IPS-15b (cell line): ENCODE measurements at regions not wholly inside any gene's neighbourhood (a gene's known extent, or its start where the extent isn't known, plus 50 kb on each side); places are given as distances from the start of the nearest gene placed in this dataset.
"Not testable (repeated sequence)": the region's sequence is repeated elsewhere in the genome, so short reads cannot be mapped to it uniquely, and the experiment has no call there.

Source experiments
- H3K27me3 ChIP-seq: one replicate; pipeline ENCODE4 v1.6.1; 2013; ENCODE audit warnings: low read length; ENCODE audit not compliant: control insufficient read depth, insufficient read depth
- H3K36me3 ChIP-seq: one replicate; pipeline ENCODE4 v1.6.1; 2013; ENCODE audit warnings: low read length; ENCODE audit not compliant: control insufficient read depth, insufficient read depth
- H3K4me1 ChIP-seq: one replicate; pipeline ENCODE4 v1.6.1; 2013; ENCODE audit warnings: mild to moderate bottlenecking, low read length; ENCODE audit not compliant: control insufficient read depth, insufficient read depth
- H3K4me3 ChIP-seq: one replicate; pipeline ENCODE4 v1.5.1; 2013; ENCODE audit warnings: low read depth, low read length
- H3K9ac ChIP-seq: one replicate; pipeline ENCODE4 v1.6.1; 2013; ENCODE audit warnings: low read depth, mild to moderate bottlenecking, low read length
- H3K9me3 ChIP-seq: one replicate; pipeline ENCODE4 v1.6.1; 2013; ENCODE audit warnings: mild to moderate bottlenecking, low read length; ENCODE audit not compliant: control insufficient read depth, insufficient read depth

GRCh38 chr3:178342111-178342510, 194.1 kb upstream of the KCNMB2 start:
- H3K36me3 ChIP-seq: no peaks in the 10 kb centered on the region
- H3K4me3 ChIP-seq: no peak overlapping the region
- no peaks in the 10 kb centered on the region for H3K9me3 ChIP-seq
- no peaks in the 10 kb centered on the region for H3K27me3 ChIP-seq
- H3K9ac ChIP-seq: no peak overlapping the region
- no peaks in the 10 kb centered on the region for H3K4me1 ChIP-seq

DNA sequence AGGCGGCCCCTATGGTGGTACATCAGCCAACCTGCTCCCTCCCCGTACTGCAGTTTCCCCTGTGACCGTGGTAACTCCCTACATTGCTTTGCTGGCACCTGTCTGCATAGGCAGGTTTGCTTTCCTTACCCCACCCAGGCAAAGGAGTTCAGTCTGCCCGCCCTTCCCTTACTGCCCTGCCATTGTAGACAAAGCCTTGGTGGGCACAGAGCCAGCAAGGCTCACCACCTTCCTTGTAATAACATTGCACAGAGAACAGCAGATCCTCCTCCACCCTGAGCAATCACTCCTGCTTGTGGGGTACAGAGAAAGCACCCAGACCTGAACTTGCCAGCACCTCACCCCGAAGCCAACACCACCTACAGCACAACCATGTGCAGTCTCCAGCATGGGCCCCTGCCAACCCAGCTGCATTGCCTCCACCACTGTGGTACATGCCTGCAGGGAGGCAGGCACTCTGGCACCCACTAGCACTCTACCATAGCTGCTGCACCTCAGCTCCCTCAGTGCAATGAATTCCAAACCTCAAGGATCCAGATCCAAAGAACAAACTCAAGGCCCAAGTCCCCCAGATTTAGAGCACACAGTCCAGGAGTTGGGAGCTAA, 192.7 kb upstream of the KCNMB2 start:
- Histone ChIP-seq H3K27me3 (no peaks in the 10 kb centered on the region), H3K4me3 (no peak overlapping the region), H3K4me1 (no peaks in the 10 kb centered on the region), H3K9me3 (no peaks in the 10 kb centered on the region), H3K36me3 (no peaks in the 10 kb centered on the region), H3K9ac (no peak overlapping the region)

DNA sequence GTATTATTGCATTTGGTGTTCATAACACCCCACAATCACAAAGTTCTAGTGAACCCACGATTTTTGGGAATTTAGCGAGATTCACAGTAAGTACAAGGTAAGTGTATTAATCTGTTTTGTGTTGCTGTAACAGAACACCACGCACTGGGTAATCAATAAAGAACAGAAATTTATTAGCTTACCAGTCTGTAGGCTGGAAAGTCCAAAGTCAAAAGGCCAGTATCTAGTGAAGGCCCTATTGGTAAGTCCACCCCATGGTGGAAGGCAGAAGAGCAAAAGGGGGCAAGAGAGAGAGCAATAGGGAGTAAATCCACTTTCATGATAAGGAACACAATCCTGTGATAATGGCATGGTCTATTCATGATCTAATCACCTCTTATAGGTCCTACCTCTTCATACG, 190.3 kb upstream of the KCNMB2 start:
- Histone ChIP-seq H3K9ac (no peak overlapping the region), H3K4me1 (no peaks in the 10 kb centered on the region), H3K36me3 (no peaks in the 10 kb centered on the region), H3K27me3 (no peaks in the 10 kb centered on the region), H3K4me3 (no peak overlapping the region), H3K9me3 (no peaks in the 10 kb centered on the region)

DNA sequence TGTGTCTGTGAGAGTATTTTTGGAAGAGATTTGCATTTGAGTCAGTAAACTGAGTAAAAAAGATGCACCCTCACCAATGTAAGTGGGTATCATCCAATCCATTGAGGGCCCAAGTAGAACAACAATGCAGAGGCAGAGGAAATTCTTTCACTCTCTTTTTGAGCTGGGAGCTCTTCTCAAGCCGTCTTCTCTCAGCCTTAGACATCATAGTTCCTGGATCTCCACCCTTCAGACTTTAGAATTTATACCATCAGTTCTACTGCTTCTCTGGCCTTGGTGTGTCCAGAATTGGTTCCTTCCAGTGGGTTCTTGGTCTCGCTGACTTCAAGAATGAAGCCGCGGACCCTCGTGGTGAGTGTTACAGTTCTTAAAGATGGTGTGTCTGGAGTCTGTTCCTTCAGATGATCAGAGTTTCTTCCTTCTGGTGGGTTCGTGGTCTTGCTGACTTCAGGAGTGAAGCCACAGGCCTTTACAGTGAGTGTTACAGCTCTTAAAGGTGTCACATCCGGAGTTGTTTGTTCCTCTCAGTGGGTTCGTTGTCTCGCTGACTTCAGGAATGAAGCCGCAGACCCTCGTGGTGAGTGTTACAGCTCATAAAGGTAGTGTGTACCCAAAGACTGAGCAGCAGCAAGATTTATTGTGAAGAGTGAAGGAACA, 187.5 kb upstream of the KCNMB2 start:
- not testable (repeated sequence) for H3K27me3 ChIP-seq, H3K4me3 ChIP-seq, H3K4me1 ChIP-seq, H3K36me3 ChIP-seq, H3K9ac ChIP-seq, H3K9me3 ChIP-seq

GRCh38 chr3:178349218-178349596, 187.0 kb upstream of the KCNMB2 start:
- H3K9me3 ChIP-seq, H3K27me3 ChIP-seq, H3K36me3 ChIP-seq, H3K4me3 ChIP-seq, H3K9ac ChIP-seq, H3K4me1 ChIP-seq: not testable (repeated sequence)

- H3K4me3 ChIP-seq: no peak overlapping the region
- H3K27me3 ChIP-seq: no peaks in the 10 kb centered on the region
- no peaks in the 10 kb centered on the region for H3K4me1 ChIP-seq
Observed at GRCh38 chr3:178350763-178351162, 185.5 kb upstream of the KCNMB2 start.

GRCh38 chr3:178352326-178353005, 183.8 kb upstream of the KCNMB2 start:
- no peak overlapping the region for H3K4me3 ChIP-seq
- H3K4me1 ChIP-seq: no peaks in the 10 kb centered on the region
- H3K9me3 ChIP-seq: no peaks in the 10 kb centered on the region
- H3K27me3 ChIP-seq: no peaks in the 10 kb centered on the region
- no peak overlapping the region for H3K9ac ChIP-seq
- H3K36me3 ChIP-seq: no peaks in the 10 kb centered on the region

More at GRCh38 chr3:178350763-178351162, 185.5 kb upstream of the KCNMB2 start:
- no peak overlapping the region for H3K9ac ChIP-seq
- no peaks in the 10 kb centered on the region for H3K9me3 ChIP-seq
- H3K36me3 ChIP-seq: no peaks in the 10 kb centered on the region

GRCh38 chr3:178353006-178353694, 183.1 kb upstream of the KCNMB2 start:
- Histone ChIP-seq H3K27me3 (no peaks in the 10 kb centered on the region), H3K9me3 (no peaks in the 10 kb centered on the region), H3K36me3 (no peaks in the 10 kb centered on the region), H3K4me3 (no peak overlapping the region), H3K9ac (no peak overlapping the region), H3K4me1 (no peaks in the 10 kb centered on the region)

DNA sequence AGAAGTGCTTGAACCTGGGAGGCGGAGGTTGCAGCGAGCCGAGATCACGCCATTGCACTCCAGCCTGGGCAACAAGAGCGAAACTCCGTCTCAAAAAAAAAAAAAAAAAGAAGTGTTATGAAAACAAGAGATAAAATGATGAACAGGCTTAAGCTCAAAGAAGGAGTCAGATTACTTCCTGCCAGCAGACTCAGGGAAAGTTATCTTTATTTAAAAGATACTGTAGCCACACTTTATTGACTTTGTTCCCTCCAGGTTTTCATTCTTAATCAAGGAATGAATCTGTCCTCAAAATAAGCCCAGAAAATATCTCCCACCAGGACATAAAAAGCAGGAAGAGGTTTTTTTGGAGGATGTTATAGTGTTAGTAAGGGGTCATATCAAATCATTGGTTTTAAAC, 176.5 kb upstream of the KCNMB2 start:
- no peaks in the 10 kb centered on the region for H3K4me1 ChIP-seq
- no peaks in the 10 kb centered on the region for H3K27me3 ChIP-seq
- no peaks in the 10 kb centered on the region for H3K36me3 ChIP-seq
- no peak overlapping the region for H3K4me3 ChIP-seq
- H3K9ac ChIP-seq: no peak overlapping the region
- no peaks in the 10 kb centered on the region for H3K9me3 ChIP-seq

- H3K4me3 ChIP-seq, H3K27me3 ChIP-seq, H3K4me1 ChIP-seq, H3K9me3 ChIP-seq, H3K36me3 ChIP-seq, H3K9ac ChIP-seq: not testable (repeated sequence)
Observed at GRCh38 chr3:178363048-178363447, 173.2 kb upstream of the KCNMB2 start.

DNA sequence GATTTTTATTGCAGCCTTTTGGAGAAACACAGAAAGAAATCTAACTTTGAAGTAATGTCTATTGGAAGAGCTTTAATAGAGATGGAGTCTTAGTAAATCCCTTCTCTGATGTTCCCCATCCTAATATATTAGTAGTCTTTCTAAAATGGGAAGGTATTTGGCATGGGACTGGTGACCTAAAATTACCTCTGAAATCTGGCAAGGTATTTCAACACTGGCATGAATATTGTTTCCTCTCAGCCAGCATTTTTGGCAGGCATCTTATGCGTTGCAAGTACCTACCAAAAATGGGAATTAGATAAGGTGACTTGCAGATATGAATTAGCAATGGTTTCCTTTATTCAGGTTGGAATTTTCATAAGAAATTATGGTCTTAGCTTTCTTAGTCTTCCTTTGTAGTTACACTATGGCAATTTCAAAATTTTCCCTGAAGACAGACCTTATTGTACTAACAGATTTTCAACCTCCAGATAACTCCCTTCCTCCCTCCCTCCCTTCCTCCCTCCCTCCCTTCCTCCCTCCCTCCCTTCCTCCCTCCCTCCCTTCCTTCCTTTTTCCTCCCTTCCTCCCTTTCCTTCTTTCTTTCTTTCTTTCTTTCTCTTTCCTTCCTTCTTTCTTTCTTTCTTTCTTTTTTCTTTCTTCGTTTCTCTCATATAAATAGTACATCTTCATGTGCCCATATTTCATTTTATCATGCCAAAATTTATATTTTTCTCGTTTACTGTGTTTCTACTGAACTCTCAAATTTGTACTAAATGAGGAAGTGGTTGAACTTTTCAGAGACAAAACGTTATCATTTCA, 168.2 kb upstream of the KCNMB2 start:
- Histone ChIP-seq H3K4me3 (no peak overlapping the region), H3K9me3 (no peaks in the 10 kb centered on the region), H3K9ac (no peak overlapping the region), H3K27me3 (no peaks in the 10 kb centered on the region), H3K36me3 (no peaks in the 10 kb centered on the region), H3K4me1 (no peaks in the 10 kb centered on the region)
